A549 (cell line): ENCODE measurements at regions not wholly inside any gene's neighbourhood (a gene's known extent, or its start where the extent isn't known, plus 50 kb on each side); places are given as distances from the start of the nearest gene placed in this dataset.

ENCODE experiments used
- ATAC-seq, 2 experiments: fragments of 200-7000 bp in 1 of 2; fragments of >200 bp in 1 of 2; cut with Nextera tagmentation in 1 of 2; cut with Tn5 transposase in 1 of 2; 3 replicates each; pipeline versions ENCODE4 v1.8.0 to v1.9.1; 2018 to 2020; ENCODE audit warnings: mild to moderate bottlenecking in 1 of 2, moderate library complexity in 1 of 2
- CTCF ChIA-PET: fragments of 300-600 bp; sonication (Branson Sonifier 250); formaldehyde crosslinking; extraction: SDS; loops from one replicate; lab custom pipeline; 2021; ENCODE audit warnings: antibody characterized with exemption, inconsistent platforms; lab: Yijun Ruan, JAX
- POLR2A ChIA-PET: fragments of 350-600 bp; formaldehyde crosslinking; extraction: SDS; loops from one replicate; lab custom pipeline; 2021; ENCODE audit warnings: antibody characterized with exemption, inconsistent platforms; lab: Yijun Ruan, JAX
- DNase-seq, 2 experiments: peaks; one replicate each; pipeline versions ENCODE4 v3.0.0 to v3.0.0-alpha.2; 2011 to 2016; ENCODE audit warnings: low read depth in 1 of 2, low spot score in 1 of 2
- FAIRE-seq: peaks from 2 replicates; lab custom pipeline; 2011; peaks lifted over from hg19 to GRCh38; lab: Jason Lieb, UNC
- H3K27ac ChIP-seq, 2 experiments: fragments of >200 bp; sonication (Bioruptor Twin); formaldehyde crosslinking; 3 replicates each; pipeline ENCODE4 v1.5.1; 2016 to 2017
- H3K4me1 ChIP-seq: fragments of >200 bp; sonication (Bioruptor Twin); formaldehyde crosslinking; 3 replicates; pipeline ENCODE4 v1.6.1; 2016
- H3K4me2 ChIP-seq: fragments of >200 bp; sonication (Bioruptor Twin); formaldehyde crosslinking; 3 replicates; pipeline ENCODE4 v1.6.1; 2016
- H3K4me3 ChIP-seq: fragments of >200 bp; sonication (Bioruptor Twin); formaldehyde crosslinking; 3 replicates; pipeline ENCODE4 v1.5.1; 2016
- H3K9me3 ChIP-seq: fragments of >200 bp; sonication (Bioruptor Twin); formaldehyde crosslinking; 3 replicates; pipeline ENCODE4 v1.6.1; 2016
- CBX8 ChIP-seq: fragments of 200-600 bp; sonication (generic); IDR thresholded peaks from 2 replicates; pipeline ENCODE4 v1.6.1; 2016
- CHD2 ChIP-seq: fragments of 150-350 bp; IDR thresholded peaks from 2 replicates; pipeline ENCODE4 v1.6.1; 2014; ENCODE audit warnings: low read length; ENCODE audit not compliant: partially characterized antibody
- EHF ChIP-seq: fragments of 250-450 bp; sonication (Bioruptor Pico); IDR thresholded peaks from 2 replicates; pipeline ENCODE4 v1.5.0; 2020; ENCODE audit warnings: mild to moderate bottlenecking
- EHMT2 ChIP-seq: fragments of 200-600 bp; sonication (generic); IDR thresholded peaks from 2 replicates; pipeline ENCODE4 v1.6.1; 2016; ENCODE audit warnings: antibody characterized with exemption, low read depth, mild to moderate bottlenecking, moderate library complexity
- EP300 ChIP-seq, 2 experiments: fragments of >200 bp; sonication (Bioruptor Twin); formaldehyde crosslinking; IDR thresholded peaks; 2 replicates in 1 of 2; 3 replicates in 1 of 2; pipeline ENCODE4 v1.6.1; 2016 to 2017
- ESRRA ChIP-seq: fragments of 150-350 bp; IDR thresholded peaks from 2 replicates; pipeline ENCODE4 v1.6.1; 2014; ENCODE audit warnings: mild to moderate bottlenecking, low read length, borderline replicate concordance
- FOXS1 ChIP-seq: fragments of 250-450 bp; sonication (Bioruptor Pico); IDR thresholded peaks from 2 replicates; pipeline ENCODE4 v1.5.0; 2020; ENCODE audit warnings: mild to moderate bottlenecking, moderate library complexity
- HOXA7 ChIP-seq: fragments of 250-450 bp; sonication (Bioruptor Pico); IDR thresholded peaks from 2 replicates; pipeline ENCODE4 v1.5.0; 2020; ENCODE audit warnings: mild to moderate bottlenecking, moderate library complexity
- KDM5A ChIP-seq: fragments of 200-600 bp; sonication (generic); IDR thresholded peaks from 2 replicates; pipeline ENCODE4 v1.6.1; 2016; ENCODE audit warnings: antibody characterized with exemption, mild to moderate bottlenecking
- MYC ChIP-seq: IDR thresholded peaks from 2 replicates; pipeline ENCODE4 v1.6.1; 2012; ENCODE audit warnings: mild to moderate bottlenecking, inconsistent platforms, low read length, improper control_type of control experiment, borderline replicate concordance
- NFE2L2 ChIP-seq: fragments of 150-350 bp; conservative IDR thresholded peaks from 2 replicates; pipeline ENCODE4 v1.6.1; 2014; ENCODE audit warnings: low read length
- NPAS2 ChIP-seq: fragments of 250-450 bp; sonication (Bioruptor Pico); IDR thresholded peaks from 2 replicates; pipeline ENCODE4 v1.8.0; 2022; ENCODE audit warnings: mild to moderate bottlenecking, moderate library complexity, borderline replicate concordance
- NR3C1 ChIP-seq: fragments of >200 bp; sonication (Bioruptor Twin); formaldehyde crosslinking; IDR thresholded peaks from 3 replicates; pipeline ENCODE4 v1.6.1; 2017
- PHF8 ChIP-seq: fragments of 200-600 bp; sonication (generic); IDR thresholded peaks from 2 replicates; pipeline ENCODE4 v1.6.1; 2016; ENCODE audit warnings: low read depth, mild to moderate bottlenecking, antibody characterized with exemption, moderate library complexity, borderline replicate concordance
- RAD21 ChIP-seq, 2 experiments: fragments of >200 bp in 1 of 2; sonication (Bioruptor Twin) in 1 of 2; formaldehyde crosslinking in 1 of 2; IDR thresholded peaks in 1 of 2; conservative IDR thresholded peaks in 1 of 2; 2 replicates in 1 of 2; 3 replicates in 1 of 2; pipeline ENCODE4 v1.6.1; 2012 to 2018; ENCODE audit warnings: inconsistent platforms in 1 of 2
- RCOR1 ChIP-seq: fragments of 150-350 bp; IDR thresholded peaks from 2 replicates; pipeline ENCODE4 v1.6.1; 2014; ENCODE audit warnings: antibody characterized with exemption, low read length, low read depth
- SMC3 ChIP-seq: fragments of >200 bp; sonication (Bioruptor Twin); formaldehyde crosslinking; IDR thresholded peaks from 3 replicates; pipeline ENCODE4 v1.6.1; 2018; ENCODE audit warnings: inconsistent platforms
- SREBF2 ChIP-seq: fragments of 450-650 bp; IDR thresholded peaks from 2 replicates; pipeline ENCODE4 v1.6.1; 2014; ENCODE audit warnings: mild to moderate bottlenecking, moderate library complexity
- TP53 ChIP-seq: fragments of 250-450 bp; sonication (Bioruptor Pico); IDR thresholded peaks from 2 replicates; pipeline ENCODE4 v1.5.0; 2021; ENCODE audit warnings: mild to moderate bottlenecking, moderate library complexity
- ZSCAN20 ChIP-seq: fragments of 250-450 bp; sonication (Bioruptor Pico); IDR thresholded peaks from 2 replicates; pipeline ENCODE4 v1.8.0; 2022; ENCODE audit warnings: mild to moderate bottlenecking, moderate library complexity
- WGBS: methylation state at CpG from one replicate; pipeline ENCODE4 v1.1.6; 2017; ENCODE audit errors: missing lambda C conversion rate; 5-methylcytosine and 5-hydroxymethylcytosine counted together
- TF ChIP-seq, protein P1 (sequence below): fragments of >200 bp; sonication (Bioruptor Twin); formaldehyde crosslinking; IDR thresholded peaks from 2 replicates; pipeline ENCODE4 v1.6.1; 2016
- TF ChIP-seq, protein P2 (sequence below): fragments of 200-600 bp; sonication (generic); IDR thresholded peaks from 2 replicates; pipeline ENCODE4 v1.6.1; 2016; ENCODE audit warnings: antibody characterized with exemption, mild to moderate bottlenecking, moderate library complexity
- TF ChIP-seq, protein P3 (sequence below): fragments of 250-450 bp; sonication (Bioruptor Pico); IDR thresholded peaks from 2 replicates; pipeline ENCODE4 v1.5.0; 2020; ENCODE audit warnings: low read depth, mild to moderate bottlenecking, moderate library complexity
- TF ChIP-seq, protein P4 (sequence below): fragments of >200 bp; sonication (Bioruptor Twin); formaldehyde crosslinking; IDR thresholded peaks from 3 replicates; pipeline ENCODE4 v1.5.1; 2016

DNA sequence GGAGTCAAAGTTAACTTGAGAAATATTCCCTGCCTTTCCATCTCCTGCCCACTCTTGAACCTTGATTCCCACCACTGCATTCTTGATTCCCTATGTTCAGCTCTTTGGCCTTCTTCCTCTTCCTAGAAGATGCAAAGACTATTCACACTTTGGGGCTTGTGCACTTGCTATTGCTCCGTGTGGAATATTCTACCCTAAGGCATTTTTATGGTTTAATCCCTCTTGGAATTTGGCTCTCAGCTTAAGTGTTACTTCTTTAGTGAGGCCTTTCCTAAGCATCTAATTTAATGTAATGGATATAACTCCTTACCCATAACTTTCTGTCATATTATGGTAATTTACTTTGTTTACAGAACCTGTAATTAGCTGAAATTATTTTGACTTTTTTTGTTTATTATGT is 318.9 kb upstream of the COL8A1 start (continued):
- TF ChIP-seq MYC (no peak), ESRRA (no peak), CBX8 (no peak), PHF8 (no peak), EHMT2 (no peak)
- TF ChIP-seq, protein P1, sequence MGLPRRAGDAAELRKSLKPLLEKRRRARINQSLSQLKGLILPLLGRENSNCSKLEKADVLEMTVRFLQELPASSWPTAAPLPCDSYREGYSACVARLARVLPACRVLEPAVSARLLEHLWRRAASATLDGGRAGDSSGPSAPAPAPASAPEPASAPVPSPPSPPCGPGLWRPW = no peak

DNA sequence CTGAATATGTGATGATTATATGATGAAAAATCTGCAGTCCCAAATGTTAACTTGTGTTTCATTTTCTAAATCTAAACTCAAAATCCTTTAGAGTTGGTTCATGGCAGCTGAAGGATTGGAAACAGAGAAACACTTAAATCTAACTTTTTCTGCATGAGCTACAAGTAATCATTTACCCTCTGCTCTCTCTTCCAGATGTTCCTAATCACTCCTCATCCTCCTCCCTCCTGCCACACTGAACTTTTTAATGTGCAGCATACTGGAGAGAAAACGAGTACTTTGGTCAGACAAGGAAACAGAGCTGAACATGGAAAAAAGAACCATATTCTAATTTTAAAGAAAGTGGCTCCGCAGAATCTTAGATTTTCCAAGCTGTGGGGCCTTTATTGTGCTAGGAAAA is 321.2 kb upstream of the COL8A1 start:
- H3K4me1 ChIP-seq = no peaks in the 10 kb centered on the region
- H3K4me3 ChIP-seq = no peak overlapping the region
- DNase-seq (no peak), FAIRE-seq (no peak), ATAC-seq (no peak)
- 2% methylated on average over 2 of the region's 2 CpGs for WGBS
- TF ChIP-seq FOXS1 (CRISPR knock-in tag) (no peak), ZSCAN20 (no peak), NPAS2 (CRISPR knock-in tag) (no peak), HOXA7 (CRISPR knock-in tag) (no peak), ESRRA (no peak), SREBF2 (no peak), SMC3 (no peak), NFE2L2 (no peak), RAD21 (conservative IDR thresholded peaks at IDR 0.05 in 1 of 2, IDR thresholded peaks at IDR 0.05 in 1 of 2) (no peak), RCOR1 (no peak), NR3C1 (no peak), CHD2 (no peak), EP300 (IDR thresholded peaks at IDR 0.05) (no peak), TP53 (CRISPR knock-in tag) (no peak), KDM5A (no peak), EHF (CRISPR knock-in tag) (no peak)
- TF ChIP-seq, protein P2, sequence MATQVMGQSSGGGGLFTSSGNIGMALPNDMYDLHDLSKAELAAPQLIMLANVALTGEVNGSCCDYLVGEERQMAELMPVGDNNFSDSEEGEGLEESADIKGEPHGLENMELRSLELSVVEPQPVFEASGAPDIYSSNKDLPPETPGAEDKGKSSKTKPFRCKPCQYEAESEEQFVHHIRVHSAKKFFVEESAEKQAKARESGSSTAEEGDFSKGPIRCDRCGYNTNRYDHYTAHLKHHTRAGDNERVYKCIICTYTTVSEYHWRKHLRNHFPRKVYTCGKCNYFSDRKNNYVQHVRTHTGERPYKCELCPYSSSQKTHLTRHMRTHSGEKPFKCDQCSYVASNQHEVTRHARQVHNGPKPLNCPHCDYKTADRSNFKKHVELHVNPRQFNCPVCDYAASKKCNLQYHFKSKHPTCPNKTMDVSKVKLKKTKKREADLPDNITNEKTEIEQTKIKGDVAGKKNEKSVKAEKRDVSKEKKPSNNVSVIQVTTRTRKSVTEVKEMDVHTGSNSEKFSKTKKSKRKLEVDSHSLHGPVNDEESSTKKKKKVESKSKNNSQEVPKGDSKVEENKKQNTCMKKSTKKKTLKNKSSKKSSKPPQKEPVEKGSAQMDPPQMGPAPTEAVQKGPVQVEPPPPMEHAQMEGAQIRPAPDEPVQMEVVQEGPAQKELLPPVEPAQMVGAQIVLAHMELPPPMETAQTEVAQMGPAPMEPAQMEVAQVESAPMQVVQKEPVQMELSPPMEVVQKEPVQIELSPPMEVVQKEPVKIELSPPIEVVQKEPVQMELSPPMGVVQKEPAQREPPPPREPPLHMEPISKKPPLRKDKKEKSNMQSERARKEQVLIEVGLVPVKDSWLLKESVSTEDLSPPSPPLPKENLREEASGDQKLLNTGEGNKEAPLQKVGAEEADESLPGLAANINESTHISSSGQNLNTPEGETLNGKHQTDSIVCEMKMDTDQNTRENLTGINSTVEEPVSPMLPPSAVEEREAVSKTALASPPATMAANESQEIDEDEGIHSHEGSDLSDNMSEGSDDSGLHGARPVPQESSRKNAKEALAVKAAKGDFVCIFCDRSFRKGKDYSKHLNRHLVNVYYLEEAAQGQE = no peak
- TF ChIP-seq, protein P3, sequence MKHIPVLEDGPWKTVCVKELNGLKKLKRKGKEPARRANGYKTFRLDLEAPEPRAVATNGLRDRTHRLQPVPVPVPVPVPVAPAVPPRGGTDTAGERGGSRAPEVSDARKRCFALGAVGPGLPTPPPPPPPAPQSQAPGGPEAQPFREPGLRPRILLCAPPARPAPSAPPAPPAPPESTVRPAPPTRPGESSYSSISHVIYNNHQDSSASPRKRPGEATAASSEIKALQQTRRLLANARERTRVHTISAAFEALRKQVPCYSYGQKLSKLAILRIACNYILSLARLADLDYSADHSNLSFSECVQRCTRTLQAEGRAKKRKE (CRISPR knock-in tag) = no peak
- TF ChIP-seq, protein P4, sequence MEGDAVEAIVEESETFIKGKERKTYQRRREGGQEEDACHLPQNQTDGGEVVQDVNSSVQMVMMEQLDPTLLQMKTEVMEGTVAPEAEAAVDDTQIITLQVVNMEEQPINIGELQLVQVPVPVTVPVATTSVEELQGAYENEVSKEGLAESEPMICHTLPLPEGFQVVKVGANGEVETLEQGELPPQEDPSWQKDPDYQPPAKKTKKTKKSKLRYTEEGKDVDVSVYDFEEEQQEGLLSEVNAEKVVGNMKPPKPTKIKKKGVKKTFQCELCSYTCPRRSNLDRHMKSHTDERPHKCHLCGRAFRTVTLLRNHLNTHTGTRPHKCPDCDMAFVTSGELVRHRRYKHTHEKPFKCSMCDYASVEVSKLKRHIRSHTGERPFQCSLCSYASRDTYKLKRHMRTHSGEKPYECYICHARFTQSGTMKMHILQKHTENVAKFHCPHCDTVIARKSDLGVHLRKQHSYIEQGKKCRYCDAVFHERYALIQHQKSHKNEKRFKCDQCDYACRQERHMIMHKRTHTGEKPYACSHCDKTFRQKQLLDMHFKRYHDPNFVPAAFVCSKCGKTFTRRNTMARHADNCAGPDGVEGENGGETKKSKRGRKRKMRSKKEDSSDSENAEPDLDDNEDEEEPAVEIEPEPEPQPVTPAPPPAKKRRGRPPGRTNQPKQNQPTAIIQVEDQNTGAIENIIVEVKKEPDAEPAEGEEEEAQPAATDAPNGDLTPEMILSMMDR = no peak
- POLR2A ChIA-PET = no interaction called here
- H3K4me2 ChIP-seq = no peak overlapping the region
- H3K27ac ChIP-seq = no peak overlapping the region
- CTCF ChIA-PET = no interaction called here
- no peaks in the 10 kb centered on the region for H3K9me3 ChIP-seq
